ENCODE measurements at regions not wholly inside any gene's neighbourhood (a gene's known extent, or its start where the extent isn't known, plus 50 kb on each side); places are given as distances from the start of the nearest gene placed in this dataset.

DNA sequence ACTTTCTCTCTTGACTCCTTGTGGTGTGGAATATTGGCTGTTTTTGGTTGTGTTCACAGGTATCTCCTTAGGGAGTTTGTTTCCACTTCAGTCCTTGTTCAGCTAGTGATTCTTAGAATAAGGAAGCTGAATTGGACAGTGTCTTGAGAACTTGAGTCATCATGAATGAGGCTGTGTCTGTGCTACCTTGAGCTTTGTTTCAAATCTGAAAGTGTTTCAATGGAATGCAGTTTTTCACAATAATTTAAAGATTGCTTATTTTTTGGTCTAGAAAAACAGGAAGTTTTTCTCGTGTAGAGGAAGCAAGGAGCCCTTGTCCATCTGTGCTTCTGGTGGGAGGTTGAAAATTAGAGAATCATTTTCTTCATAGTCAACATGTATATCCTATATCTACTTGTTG is 76.5 kb downstream of the ZNF518B start:
- no peak for DNase-seq
- Histone ChIP-seq H3K4me1 (no peaks in the 10 kb centered on the region), H3K4me3 (no peak overlapping the region), H3K9me3 (no peaks in the 10 kb centered on the region), H3K27me3 (no peaks in the 10 kb centered on the region), H3K27ac (no peak overlapping the region), H3K36me3 (no peaks in the 10 kb centered on the region)
- TF ChIP-seq, protein P1, sequence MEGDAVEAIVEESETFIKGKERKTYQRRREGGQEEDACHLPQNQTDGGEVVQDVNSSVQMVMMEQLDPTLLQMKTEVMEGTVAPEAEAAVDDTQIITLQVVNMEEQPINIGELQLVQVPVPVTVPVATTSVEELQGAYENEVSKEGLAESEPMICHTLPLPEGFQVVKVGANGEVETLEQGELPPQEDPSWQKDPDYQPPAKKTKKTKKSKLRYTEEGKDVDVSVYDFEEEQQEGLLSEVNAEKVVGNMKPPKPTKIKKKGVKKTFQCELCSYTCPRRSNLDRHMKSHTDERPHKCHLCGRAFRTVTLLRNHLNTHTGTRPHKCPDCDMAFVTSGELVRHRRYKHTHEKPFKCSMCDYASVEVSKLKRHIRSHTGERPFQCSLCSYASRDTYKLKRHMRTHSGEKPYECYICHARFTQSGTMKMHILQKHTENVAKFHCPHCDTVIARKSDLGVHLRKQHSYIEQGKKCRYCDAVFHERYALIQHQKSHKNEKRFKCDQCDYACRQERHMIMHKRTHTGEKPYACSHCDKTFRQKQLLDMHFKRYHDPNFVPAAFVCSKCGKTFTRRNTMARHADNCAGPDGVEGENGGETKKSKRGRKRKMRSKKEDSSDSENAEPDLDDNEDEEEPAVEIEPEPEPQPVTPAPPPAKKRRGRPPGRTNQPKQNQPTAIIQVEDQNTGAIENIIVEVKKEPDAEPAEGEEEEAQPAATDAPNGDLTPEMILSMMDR (IDR thresholded peaks at IDR 0.05), result no peak
- TF ChIP-seq POLR2A (IDR thresholded peaks at IDR 0.05), result no peak
- intact Hi-C loops (cut with DNase I; ENCODE audit: low total_unique reads), result no loop called here

DNA sequence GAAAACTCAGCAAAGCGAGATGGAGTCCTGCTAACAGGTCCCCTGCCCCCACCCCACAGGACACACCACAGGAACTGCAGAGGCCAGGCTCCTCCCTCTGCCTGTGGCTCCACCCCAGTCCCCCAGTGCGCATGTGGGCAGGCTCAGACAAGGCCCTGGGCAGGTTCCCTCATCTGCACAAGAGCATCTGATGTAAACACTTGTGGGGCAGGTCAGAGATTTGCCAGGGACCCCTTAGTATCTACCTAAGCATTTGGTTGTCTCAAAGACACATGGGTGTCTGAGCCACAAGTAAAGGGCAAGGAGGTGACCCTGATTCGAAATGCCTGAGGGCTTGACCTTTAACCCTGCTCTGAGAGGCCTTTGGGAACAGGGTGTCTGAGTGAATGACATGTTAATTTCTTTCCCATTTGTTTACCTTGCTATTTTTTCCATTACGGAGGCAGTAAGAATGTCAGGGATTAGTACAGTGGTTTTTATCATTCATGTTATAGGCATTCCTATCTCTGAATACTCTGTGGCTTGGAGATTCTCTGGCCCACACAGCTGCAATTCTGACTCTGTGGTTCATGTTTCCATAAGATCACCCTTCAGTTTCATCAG is 85.3 kb downstream of the ZNF518B start:
- H3K27ac ChIP-seq, result no peak overlapping the region
- intact Hi-C loops (cut with DNase I; ENCODE audit: low total_unique reads), result no loop called here
- no peaks in the 10 kb centered on the region for H3K36me3 ChIP-seq
- no peaks in the 10 kb centered on the region for H3K4me1 ChIP-seq
- TF ChIP-seq, protein P1 (IDR thresholded peaks at IDR 0.05), result no peak
- no peak for TF ChIP-seq POLR2A (IDR thresholded peaks at IDR 0.05)
- no peak overlapping the region for H3K4me3 ChIP-seq
- no peaks in the 10 kb centered on the region for H3K9me3 ChIP-seq
- H3K27me3 ChIP-seq, result no peaks in the 10 kb centered on the region
- no peak for DNase-seq

DNA sequence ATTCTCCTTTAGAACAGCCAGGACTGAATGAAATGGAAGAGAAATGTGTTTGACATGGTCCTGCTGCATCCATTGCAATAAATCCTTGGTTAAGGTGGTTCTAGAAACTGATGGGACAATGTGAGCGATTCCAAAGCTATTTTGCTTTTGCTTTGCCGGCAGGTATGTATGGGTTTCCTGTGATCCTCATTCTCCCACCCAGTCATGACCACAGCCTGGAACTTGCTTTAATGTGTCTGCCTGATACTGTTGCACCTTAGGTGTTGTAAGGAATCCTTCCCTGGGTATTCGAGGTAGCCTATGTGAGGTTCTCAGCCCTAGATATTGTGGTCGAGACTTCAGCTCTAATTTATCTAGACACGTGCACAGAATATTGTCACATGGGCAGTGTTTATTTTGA is 86.1 kb downstream of the ZNF518B start:
- no peaks in the 10 kb centered on the region for H3K27me3 ChIP-seq
- no peaks in the 10 kb centered on the region for H3K4me1 ChIP-seq
- no peaks in the 10 kb centered on the region for H3K36me3 ChIP-seq
- no peak for DNase-seq
- no peak for TF ChIP-seq POLR2A (IDR thresholded peaks at IDR 0.05)
- TF ChIP-seq, protein P1 (IDR thresholded peaks at IDR 0.05), result no peak
- H3K4me3 ChIP-seq, result no peak overlapping the region
- intact Hi-C loops (cut with DNase I; ENCODE audit: low total_unique reads), result no loop called here
- H3K9me3 ChIP-seq, result no peaks in the 10 kb centered on the region
- no peak overlapping the region for H3K27ac ChIP-seq

DNA sequence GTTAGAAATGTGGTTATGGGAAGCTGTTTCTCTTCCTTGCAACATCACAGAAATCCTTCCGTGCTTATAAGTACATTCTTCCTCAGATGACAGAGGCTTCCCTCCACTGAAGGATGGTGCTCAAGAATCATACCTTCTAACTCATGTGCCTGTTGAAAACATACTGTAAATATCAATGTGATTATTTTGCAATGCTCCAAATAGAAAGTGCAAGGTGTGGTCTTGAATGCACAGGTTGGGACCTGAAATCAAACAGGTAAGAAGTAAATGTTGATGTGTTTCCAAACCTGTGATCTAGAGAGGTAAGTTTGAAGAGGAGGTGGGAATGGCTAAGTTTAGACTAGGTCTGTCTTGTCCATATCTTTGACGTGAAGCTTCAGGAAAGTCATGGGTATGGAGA is 87.7 kb downstream of the ZNF518B start:
- TF ChIP-seq POLR2A (IDR thresholded peaks at IDR 0.05), result no peak
- TF ChIP-seq, protein P1 (IDR thresholded peaks at IDR 0.05), result no peak
- Histone ChIP-seq H3K27me3 (no peaks in the 10 kb centered on the region), H3K27ac (no peak overlapping the region), H3K4me3 (no peak overlapping the region), H3K4me1 (no peaks in the 10 kb centered on the region), H3K36me3 (no peaks in the 10 kb centered on the region), H3K9me3 (no peaks in the 10 kb centered on the region)
- DNase-seq, result no peak
- intact Hi-C loops (cut with DNase I; ENCODE audit: low total_unique reads), result no loop called here

DNA sequence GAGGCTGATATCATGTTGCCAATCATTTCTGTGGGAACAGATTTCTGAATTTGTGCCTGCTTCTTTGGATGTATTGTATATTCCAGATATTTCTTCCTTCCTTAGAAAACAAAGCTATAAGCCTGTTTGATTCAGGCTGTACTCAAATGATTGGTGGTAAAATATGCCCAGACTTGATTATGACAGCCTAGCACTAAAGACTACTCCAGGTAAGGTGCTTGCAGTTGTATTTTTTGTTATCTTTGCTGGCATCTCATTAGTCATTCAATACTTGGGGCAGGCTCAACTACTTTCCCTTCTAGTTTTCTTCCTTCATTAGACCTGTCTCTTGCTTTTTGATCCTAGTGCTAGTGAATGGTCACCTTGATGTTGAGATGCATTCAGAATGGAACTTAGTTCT is 90.6 kb downstream of the ZNF518B start:
- Histone ChIP-seq H3K9me3 (no peaks in the 10 kb centered on the region), H3K27ac (no peak overlapping the region), H3K27me3 (no peaks in the 10 kb centered on the region), H3K4me3 (no peak overlapping the region), H3K36me3 (no peaks in the 10 kb centered on the region), H3K4me1 (no peaks in the 10 kb centered on the region)
- no peak for TF ChIP-seq POLR2A (IDR thresholded peaks at IDR 0.05)
- TF ChIP-seq, protein P1 (IDR thresholded peaks at IDR 0.05), result no peak
- intact Hi-C loops (cut with DNase I; ENCODE audit: low total_unique reads), result no loop called here
- DNase-seq, result no peak

Measured in uterus (tissue), 3 donors.